IMR-90 (cell line): ENCODE measurements at regions not wholly inside any gene's neighbourhood (a gene's known extent, or its start where the extent isn't known, plus 50 kb on each side); places are given as distances from the start of the nearest gene placed in this dataset.

Experiments used
- ATAC-seq: fragments of 200-7000 bp; cut with Tn5 transposase; 2 replicates; pipeline ENCODE4 v1.9.1; 2020; ENCODE audit warnings: low read depth, mild to moderate bottlenecking, moderate library complexity
- BruUV-seq: library from RNA; stranded (reverse); fragments of 400-500 nt; replicated peaks from 2 replicates; lab custom pipeline; 2021; lab: Mats Ljungman, UMichigan
- CTCF ChIA-PET: fragments of 300-600 bp; formaldehyde crosslinking; extraction: SDS; loops from one replicate; lab custom pipeline; 2021; ENCODE audit warnings: antibody characterized with exemption; lab: Yijun Ruan, JAX
- POLR2A ChIA-PET: fragments of 300-600 bp; sonication (Branson Sonifier 250); formaldehyde crosslinking; loops from one replicate; lab custom pipeline; 2022; ENCODE audit warnings: antibody characterized with exemption; ENCODE audit not compliant: unreplicated experiment; lab: Charles Lee
- DNase-seq: peaks from one replicate; pipeline ENCODE4 v3.0.0; 2013
- H2AFZ ChIP-seq: replicated peaks from 2 replicates; pipeline ENCODE3; 2013; ENCODE audit warnings: low read length, mild to moderate bottlenecking; ENCODE audit not compliant: poor library complexity
- H2AK5ac ChIP-seq: 2 replicates; pipeline ENCODE4 v1.6.1; 2013; ENCODE audit warnings: low read depth, low read length, inconsistent platforms
- H2AK9ac ChIP-seq: replicated peaks from 2 replicates; pipeline ENCODE3; 2013; ENCODE audit warnings: mild to moderate bottlenecking, low read depth, low read length, moderate library complexity; ENCODE audit not compliant: poor library complexity
- H2BK120ac ChIP-seq: 2 replicates; pipeline ENCODE4 v1.6.1; 2013; ENCODE audit warnings: low read depth, low read length, inconsistent platforms
- H2BK15ac ChIP-seq: 3 replicates; pipeline ENCODE4 v1.6.1; 2013; ENCODE audit warnings: low read depth, low read length, inconsistent platforms
- H2BK20ac ChIP-seq: 2 replicates; pipeline ENCODE4 v1.6.1; 2013; ENCODE audit warnings: low read depth, mild to moderate bottlenecking, inconsistent platforms, low read length, moderate library complexity
- H2BK5ac ChIP-seq: 2 replicates; pipeline ENCODE4 v1.6.1; 2013; ENCODE audit warnings: mild to moderate bottlenecking, low read depth, low read length, inconsistent platforms; ENCODE audit not compliant: poor library complexity, severe bottlenecking
- H3K14ac ChIP-seq: replicated peaks from 2 replicates; pipeline ENCODE4 v1.6.1; 2013; ENCODE audit warnings: low read depth, low read length, inconsistent platforms
- H3K18ac ChIP-seq: 2 replicates; pipeline ENCODE4 v1.6.1; 2013; ENCODE audit warnings: low read depth, low read length, control low read depth
- H3K23ac ChIP-seq: 2 replicates; pipeline ENCODE4 v1.6.1; 2013; ENCODE audit warnings: low read depth, low read length, inconsistent platforms
- H3K27ac ChIP-seq: 2 replicates; pipeline ENCODE4 v1.5.1; 2013; ENCODE audit warnings: mild to moderate bottlenecking, control low read depth, low read length; ENCODE audit not compliant: insufficient read depth
- H3K27me3 ChIP-seq: 2 replicates; pipeline ENCODE4 v1.6.1; 2013; ENCODE audit warnings: low read length; ENCODE audit not compliant: control insufficient read depth, insufficient read depth
- H3K36me3 ChIP-seq: 2 replicates; pipeline ENCODE4 v1.6.1; 2013; ENCODE audit warnings: low read length, mixed read lengths; ENCODE audit not compliant: control insufficient read depth, insufficient read depth
- H3K4ac ChIP-seq: 2 replicates; pipeline ENCODE4 v1.6.1; 2013; ENCODE audit warnings: low read depth, low read length, inconsistent platforms
- H3K4me1 ChIP-seq: 2 replicates; pipeline ENCODE4 v1.6.1; 2013; ENCODE audit warnings: low read length, mixed read lengths; ENCODE audit not compliant: control insufficient read depth, insufficient read depth
- H3K4me2 ChIP-seq: 2 replicates; pipeline ENCODE4 v1.6.1; 2013; ENCODE audit warnings: low read depth, mild to moderate bottlenecking, control low read depth, low read length, moderate library complexity
- H3K4me3 ChIP-seq: 2 replicates; pipeline ENCODE4 v1.5.1; 2013; ENCODE audit warnings: low read depth, mild to moderate bottlenecking, control low read depth, low read length, moderate library complexity; ENCODE audit not compliant: insufficient read depth
- H3K56ac ChIP-seq: 2 replicates; pipeline ENCODE4 v1.6.1; 2013; ENCODE audit warnings: low read length, inconsistent platforms; ENCODE audit not compliant: insufficient read depth; ENCODE audit errors: extremely low read depth
- H3K79me1 ChIP-seq, 2 experiments: 2 replicates each; pipeline ENCODE4 v1.6.1; 2013; ENCODE audit warnings: low read length in 2 of 2, inconsistent platforms in 1 of 2, low read depth in 1 of 2
- H3K9ac ChIP-seq: 2 replicates; pipeline ENCODE4 v1.6.1; 2013; ENCODE audit warnings: low read depth, low read length, control low read depth
- H3K9me1 ChIP-seq: 2 replicates; pipeline ENCODE4 v1.6.1; 2013; ENCODE audit warnings: low read length, inconsistent platforms; ENCODE audit not compliant: insufficient read depth
- H3K9me3 ChIP-seq: 2 replicates; pipeline ENCODE4 v1.6.1; 2013; ENCODE audit warnings: low read length; ENCODE audit not compliant: control insufficient read depth, insufficient read depth
- H4K20me1 ChIP-seq: 2 replicates; pipeline ENCODE4 v1.6.1; 2013; ENCODE audit warnings: low read length, inconsistent platforms; ENCODE audit not compliant: insufficient read depth
- H4K5ac ChIP-seq: 2 replicates; pipeline ENCODE4 v1.6.1; 2013; ENCODE audit warnings: mild to moderate bottlenecking, low read depth, low read length, control low read depth
- H4K8ac ChIP-seq, 2 experiments: 2 replicates each; pipeline ENCODE4 v1.6.1; 2013; ENCODE audit warnings: low read depth in 2 of 2, low read length in 2 of 2, control low read depth in 1 of 2, inconsistent platforms in 1 of 2
- H4K91ac ChIP-seq: 2 replicates; pipeline ENCODE4 v1.6.1; 2013; ENCODE audit warnings: low read depth, low read length, inconsistent platforms; ENCODE audit not compliant: insufficient read depth
- BHLHE40 ChIP-seq: fragments of 150-350 bp; IDR thresholded peaks from 2 replicates; pipeline ENCODE4 v1.6.1; 2016; ENCODE audit warnings: mild to moderate bottlenecking, low read depth, low read length
- CEBPB ChIP-seq: IDR thresholded peaks from 2 replicates; pipeline ENCODE4 v1.6.1; 2012; ENCODE audit warnings: low read depth, low read length, improper control_type of control experiment
- CHD1 ChIP-seq: IDR thresholded peaks from 2 replicates; pipeline ENCODE4 v1.6.1; 2012; ENCODE audit warnings: low read depth, low read length, improper control_type of control experiment
- CTCF ChIP-seq: conservative IDR thresholded peaks from 2 replicates; pipeline ENCODE4 v1.5.1; 2012; ENCODE audit warnings: mild to moderate bottlenecking, low read depth, low read length, improper control_type of control experiment
- FOS ChIP-seq: fragments of 150-350 bp; IDR thresholded peaks from 2 replicates; pipeline ENCODE4 v1.6.1; 2016; ENCODE audit warnings: low read depth, low read length
- MAFK ChIP-seq: IDR thresholded peaks from 2 replicates; pipeline ENCODE4 v1.6.1; 2012; ENCODE audit warnings: low read depth, low read length, improper control_type of control experiment
- MAZ ChIP-seq: IDR thresholded peaks from 2 replicates; pipeline ENCODE4 v1.6.1; 2012; ENCODE audit warnings: low read depth, mild to moderate bottlenecking, low read length, improper control_type of control experiment, moderate library complexity, borderline replicate concordance
- MXI1 ChIP-seq: IDR thresholded peaks from 2 replicates; pipeline ENCODE4 v1.6.1; 2012; ENCODE audit warnings: low read depth, mild to moderate bottlenecking, low read length, moderate library complexity, borderline replicate concordance
- NFE2L2 ChIP-seq: fragments of 150-350 bp; IDR thresholded peaks from 2 replicates; pipeline ENCODE4 v1.6.1; 2016; ENCODE audit warnings: low read depth, mild to moderate bottlenecking, low read length
- POLR2A ChIP-seq: IDR thresholded peaks from 2 replicates; pipeline ENCODE4 v1.6.1; 2012; ENCODE audit warnings: mild to moderate bottlenecking, low read depth, low read length
- RAD21 ChIP-seq: IDR thresholded peaks from 2 replicates; pipeline ENCODE4 v1.6.1; 2012; ENCODE audit warnings: low read length, improper control_type of control experiment
- RCOR1 ChIP-seq: IDR thresholded peaks from 2 replicates; pipeline ENCODE4 v1.6.1; 2012; ENCODE audit warnings: mild to moderate bottlenecking, low read length, improper control_type of control experiment; ENCODE audit not compliant: insufficient replicate concordance
- RFX5 ChIP-seq: IDR thresholded peaks from 2 replicates; pipeline ENCODE4 v1.8.0; 2012; ENCODE audit warnings: low read depth, mild to moderate bottlenecking, low read length, moderate library complexity
- SMC3 ChIP-seq: fragments of 150-350 bp; IDR thresholded peaks from 2 replicates; pipeline ENCODE4 v1.6.1; 2016; ENCODE audit warnings: low read depth, mild to moderate bottlenecking, antibody characterized with exemption, low read length, moderate library complexity
- WGBS, 2 experiments: methylation state at CpG; one replicate each; pipeline versions ENCODE4 v1.1.5 to v1.1.7; 2013; ENCODE audit warnings: missing lambda C conversion rate in 2 of 2; ENCODE audit not compliant: insufficient read length in 1 of 2; ENCODE audit errors: extremely low coverage in 2 of 2; 5-methylcytosine and 5-hydroxymethylcytosine counted together
- dilution Hi-C: fragments of 300-500 bp; cut with HindIII; formaldehyde crosslinking; loops from one replicate; pipeline ENCODE4 v1.14.3; 2018; ENCODE audit warnings: low sequenced_read_pairs; ENCODE audit not compliant: unreplicated experiment
- in situ Hi-C: fragments of 300-500 bp; cut with MboI; formaldehyde crosslinking; loops from 3 replicates; pipeline ENCODE4 v1.14.3; 2019; ENCODE audit warnings: low sequenced_read_pairs, inconsistent platforms, mixed read lengths
- intact Hi-C: fragments of 100-400 bp; cut with micrococcal nuclease; formaldehyde crosslinking; loops from 2 replicates; pipeline ENCODE4 v1.10.0; 2022
- TF ChIP-seq, protein P1 (sequence below): fragments of 150-350 bp; IDR thresholded peaks from 2 replicates; pipeline ENCODE4 v1.6.1; 2017; ENCODE audit warnings: mild to moderate bottlenecking, antibody characterized with exemption, low read length, low read depth

GRCh38 chr3:193783166-193783896 is 190.3 kb downstream of the OPA1 start:
- Histone ChIP-seq H4K20me1 (no peaks in the 10 kb centered on the region), H3K36me3 (no peaks in the 10 kb centered on the region), H3K9ac (no peak overlapping the region), H2BK20ac (no peak overlapping the region), H3K23ac (no peak overlapping the region), H3K27ac (no peak overlapping the region), H4K5ac (no peak overlapping the region), H3K4me2 (no peak overlapping the region), H3K4me3 (no peak overlapping the region), H4K91ac (no peak overlapping the region), H3K79me1 (no peaks in the 10 kb centered on the region), H2BK5ac (no peak overlapping the region), H2BK120ac (no peak overlapping the region), H3K18ac (no peak overlapping the region), H3K27me3 (peaks cover 46% of the 10 kb centered on the region), H3K9me1 (no peaks in the 10 kb centered on the region), H2BK15ac (no peak overlapping the region), H2AFZ (no peak overlapping the region), H3K4ac (no peak overlapping the region), H2AK5ac (no peak overlapping the region), H3K14ac (no peak overlapping the region), H2AK9ac (no peak overlapping the region), H3K56ac (no peak overlapping the region), H3K9me3 (no peaks in the 10 kb centered on the region), H4K8ac (no peak overlapping the region), H3K4me1 (no peaks in the 10 kb centered on the region)
- TF ChIP-seq MAZ (no peak), CHD1 (no peak), RFX5 (no peak), BHLHE40 (no peak), SMC3 (no peak), MXI1 (no peak), RAD21 (no peak), POLR2A (no peak), FOS (no peak), RCOR1 (no peak), CEBPB (no peak), MAFK (no peak), NFE2L2 (no peak), CTCF (no peak)
- TF ChIP-seq, protein P1, sequence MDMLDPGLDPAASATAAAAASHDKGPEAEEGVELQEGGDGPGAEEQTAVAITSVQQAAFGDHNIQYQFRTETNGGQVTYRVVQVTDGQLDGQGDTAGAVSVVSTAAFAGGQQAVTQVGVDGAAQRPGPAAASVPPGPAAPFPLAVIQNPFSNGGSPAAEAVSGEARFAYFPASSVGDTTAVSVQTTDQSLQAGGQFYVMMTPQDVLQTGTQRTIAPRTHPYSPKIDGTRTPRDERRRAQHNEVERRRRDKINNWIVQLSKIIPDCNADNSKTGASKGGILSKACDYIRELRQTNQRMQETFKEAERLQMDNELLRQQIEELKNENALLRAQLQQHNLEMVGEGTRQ: no peak
- 68% methylated on average over 3 of the region's 5 CpGs; no CpG with 5 or more reads in 1 of the 2 experiments for WGBS, 2 experiments
- BruUV-seq: no TSS peak
- in situ Hi-C loops (loop anchor here (5.0 kb wide), 1 partner anchor 354 kb away; the partner anchor contains the start of gene HES1), dilution Hi-C loops (no loop called here), intact Hi-C loops (loop anchor here (5.0 to 10.0 kb wide), 2 partner anchors 221 to 484 kb away; no protein-coding TSS in a partner anchor)
- CTCF ChIA-PET: interaction anchor here (0.9 to 8.2 kb wide), 2 partner anchors 9 to 533 kb away, joined by 3 to 83 read pairs; no protein-coding TSS in a partner anchor
- POLR2A ChIA-PET: no interaction called here
- ATAC-seq: no peak
- DNase-seq: no peak
